ENCODE measurements at regions not wholly inside any gene's neighbourhood (a gene's known extent, or its start where the extent isn't known, plus 50 kb on each side); places are given as distances from the start of the nearest gene placed in this dataset.
A peak's percentile ranks its signal among the peaks of the same experiment; 100 is the strongest.

GRCh38 chr1:229067546-229067945 lies 203.4 kb upstream of the RAB4A start:
- Histone ChIP-seq H3K27me3 (no peaks in the 10 kb centered on the region), H3K4me3 (no peak overlapping the region), H3K36me3 (no peaks in the 10 kb centered on the region), H3K4me1 (peaks cover 0 to 6% of the 10 kb centered on the region in 2 donors), H3K9me3 (no peaks in the 10 kb centered on the region), H3K27ac (no peak overlapping the region)
- intact Hi-C loops (cut with DNase I; ENCODE audit: low total_unique reads) (no loop called here), in situ Hi-C loops (cut with MboI; ENCODE audit: low sequenced_read_pairs in 4 of 4) (no loop called here)
- ATAC-seq (no peak), DNase-seq (no peak)
- TF ChIP-seq CTCF (IDR thresholded peaks at IDR 0.05 in 4 of 5, conservative IDR thresholded peaks at IDR 0.05 in 1 of 5), result no peak
- no peak for TF ChIP-seq POLR2A (IDR thresholded peaks at IDR 0.05)

- in situ Hi-C loops (cut with MboI; ENCODE audit: low sequenced_read_pairs in 4 of 4), result no loop called here
- peak; percentile 33 to 44 for DNase-seq
- peak in 1 of 2 donors; percentile 43 for ATAC-seq
Observed at GRCh38 chr1:229068270-229068987, 202.5 kb upstream of the RAB4A start.

GRCh38 chr1:229069176-229069575 lies 201.7 kb upstream of the RAB4A start:
- Histone ChIP-seq H3K27ac (no peak overlapping the region), H3K4me3 (no peak overlapping the region), H3K27me3 (no peaks in the 10 kb centered on the region), H3K4me1 (peaks cover 0 to 6% of the 10 kb centered on the region in 2 donors), H3K36me3 (no peaks in the 10 kb centered on the region), H3K9me3 (no peaks in the 10 kb centered on the region)
- ATAC-seq, result no peak
- in situ Hi-C loops (cut with MboI; ENCODE audit: low sequenced_read_pairs in 4 of 4), result no loop called here
- no peak for DNase-seq
- intact Hi-C loops (cut with DNase I; ENCODE audit: low total_unique reads), result no loop called here
- TF ChIP-seq CTCF (IDR thresholded peaks at IDR 0.05 in 4 of 5, conservative IDR thresholded peaks at IDR 0.05 in 1 of 5) (no peak), POLR2A (IDR thresholded peaks at IDR 0.05) (no peak)

More at GRCh38 chr1:229068270-229068987, 202.5 kb upstream of the RAB4A start:
- Histone ChIP-seq H3K27ac (no peak overlapping the region), H3K27me3 (no peaks in the 10 kb centered on the region), H3K9me3 (no peaks in the 10 kb centered on the region), H3K36me3 (no peaks in the 10 kb centered on the region), H3K4me3 (no peak overlapping the region), H3K4me1 (peaks cover 0 to 6% of the 10 kb centered on the region in 2 donors)
- TF ChIP-seq CTCF (IDR thresholded peaks at IDR 0.05 in 4 of 5, conservative IDR thresholded peaks at IDR 0.05 in 1 of 5), result no peak
- TF ChIP-seq POLR2A (IDR thresholded peaks at IDR 0.05), result no peak
- intact Hi-C loops (cut with DNase I; ENCODE audit: low total_unique reads), result no loop called here

- no peak overlapping the region for H3K27ac ChIP-seq
- H3K36me3 ChIP-seq, result no peaks in the 10 kb centered on the region
Observed at GRCh38 chr1:229070168-229070567, 200.7 kb upstream of the RAB4A start.

More at GRCh38 chr1:229070168-229070567, 200.7 kb upstream of the RAB4A start:
- Histone ChIP-seq H3K4me1 (peaks cover 0 to 7% of the 10 kb centered on the region in 2 donors), H3K27me3 (no peaks in the 10 kb centered on the region), H3K4me3 (no peak overlapping the region), H3K9me3 (no peaks in the 10 kb centered on the region)
- TF ChIP-seq CTCF (IDR thresholded peaks at IDR 0.05 in 4 of 5, conservative IDR thresholded peaks at IDR 0.05 in 1 of 5), result no peak
- TF ChIP-seq POLR2A (IDR thresholded peaks at IDR 0.05), result no peak
- intact Hi-C loops (cut with DNase I; ENCODE audit: low total_unique reads) (no loop called here), in situ Hi-C loops (cut with MboI; ENCODE audit: low sequenced_read_pairs in 4 of 4) (no loop called here)
- DNase-seq (peak; percentile 38 to 62), ATAC-seq (peak in 1 of 2 donors; percentile 57)

All from gastrocnemius medialis (tissue), 4 donors.